HL-60 (cell line): ENCODE measurements at regions not wholly inside any gene's neighbourhood (a gene's known extent, or its start where the extent isn't known, plus 50 kb on each side); places are given as distances from the start of the nearest gene placed in this dataset.

ENCODE experiments used
- DNase-seq, 2 experiments: peaks; one replicate each; pipeline ENCODE4 v3.0.0-alpha.2; 2010 to 2020; ENCODE audit warnings: low read depth in 1 of 2, low spot score in 1 of 2
- H3K27ac ChIP-seq: fragments of 250-450 bp; sonication (Bioruptor Pico); replicated peaks from 2 replicates; pipeline ENCODE4 v1.5.1; 2020; ENCODE audit warnings: mild to moderate bottlenecking, moderate library complexity
- H3K27me3 ChIP-seq: fragments of 250-450 bp; sonication (Bioruptor Pico); 2 replicates; pipeline ENCODE4 v1.5.1; 2021; ENCODE audit warnings: mild to moderate bottlenecking, moderate library complexity; ENCODE audit not compliant: insufficient read depth, poor library complexity, severe bottlenecking
- H3K4me3 ChIP-seq: replicated peaks from 2 replicates; pipeline ENCODE4 v1.5.1; 2011; ENCODE audit warnings: mild to moderate bottlenecking, control low read depth, low read length; ENCODE audit not compliant: insufficient read depth
- GABPA ChIP-seq: IDR thresholded peaks from 2 replicates; pipeline ENCODE4 v1.6.1; 2012; ENCODE audit warnings: low read depth
- POLR2AphosphoS5 ChIP-seq: IDR thresholded peaks from 2 replicates; pipeline ENCODE4 v1.6.1; 2012; ENCODE audit warnings: low read depth
- SPI1 ChIP-seq: IDR thresholded peaks from 2 replicates; pipeline ENCODE4 v1.6.1; 2012; ENCODE audit warnings: low read depth, mild to moderate bottlenecking, borderline replicate concordance
- TF ChIP-seq, protein P1 (sequence below): IDR thresholded peaks from 2 replicates; pipeline ENCODE4 v1.6.1; 2012; ENCODE audit warnings: low read depth; ENCODE audit not compliant: insufficient replicate concordance
- TF ChIP-seq, protein P2 (sequence below): IDR thresholded peaks from one replicate; pipeline ENCODE4 v1.5.1; 2011; ENCODE audit warnings: low read length, control low read depth, inconsistent platforms; ENCODE audit not compliant: insufficient read depth

DNA sequence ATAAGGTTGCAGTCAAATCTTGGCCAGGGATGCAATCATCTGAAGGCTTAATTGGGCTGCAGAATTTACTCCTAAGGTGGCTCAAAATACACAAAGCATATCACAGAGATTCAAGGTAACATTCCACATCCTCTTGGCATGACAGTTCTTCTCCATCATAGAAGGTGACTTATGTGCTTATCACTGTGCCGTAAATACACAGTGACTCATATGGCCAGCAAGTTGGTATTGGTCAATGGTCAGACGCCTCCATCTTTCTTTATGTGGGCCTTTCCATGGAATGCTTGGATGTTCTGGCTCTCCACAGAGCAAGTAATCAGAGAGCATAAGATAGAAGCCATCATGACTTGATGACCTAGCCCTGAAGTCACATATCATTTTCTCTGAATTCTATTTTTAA is 168.8 kb upstream of the ST8SIA2 start:
- TF ChIP-seq, protein P1, sequence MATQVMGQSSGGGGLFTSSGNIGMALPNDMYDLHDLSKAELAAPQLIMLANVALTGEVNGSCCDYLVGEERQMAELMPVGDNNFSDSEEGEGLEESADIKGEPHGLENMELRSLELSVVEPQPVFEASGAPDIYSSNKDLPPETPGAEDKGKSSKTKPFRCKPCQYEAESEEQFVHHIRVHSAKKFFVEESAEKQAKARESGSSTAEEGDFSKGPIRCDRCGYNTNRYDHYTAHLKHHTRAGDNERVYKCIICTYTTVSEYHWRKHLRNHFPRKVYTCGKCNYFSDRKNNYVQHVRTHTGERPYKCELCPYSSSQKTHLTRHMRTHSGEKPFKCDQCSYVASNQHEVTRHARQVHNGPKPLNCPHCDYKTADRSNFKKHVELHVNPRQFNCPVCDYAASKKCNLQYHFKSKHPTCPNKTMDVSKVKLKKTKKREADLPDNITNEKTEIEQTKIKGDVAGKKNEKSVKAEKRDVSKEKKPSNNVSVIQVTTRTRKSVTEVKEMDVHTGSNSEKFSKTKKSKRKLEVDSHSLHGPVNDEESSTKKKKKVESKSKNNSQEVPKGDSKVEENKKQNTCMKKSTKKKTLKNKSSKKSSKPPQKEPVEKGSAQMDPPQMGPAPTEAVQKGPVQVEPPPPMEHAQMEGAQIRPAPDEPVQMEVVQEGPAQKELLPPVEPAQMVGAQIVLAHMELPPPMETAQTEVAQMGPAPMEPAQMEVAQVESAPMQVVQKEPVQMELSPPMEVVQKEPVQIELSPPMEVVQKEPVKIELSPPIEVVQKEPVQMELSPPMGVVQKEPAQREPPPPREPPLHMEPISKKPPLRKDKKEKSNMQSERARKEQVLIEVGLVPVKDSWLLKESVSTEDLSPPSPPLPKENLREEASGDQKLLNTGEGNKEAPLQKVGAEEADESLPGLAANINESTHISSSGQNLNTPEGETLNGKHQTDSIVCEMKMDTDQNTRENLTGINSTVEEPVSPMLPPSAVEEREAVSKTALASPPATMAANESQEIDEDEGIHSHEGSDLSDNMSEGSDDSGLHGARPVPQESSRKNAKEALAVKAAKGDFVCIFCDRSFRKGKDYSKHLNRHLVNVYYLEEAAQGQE, result no peak
- TF ChIP-seq, protein P2, sequence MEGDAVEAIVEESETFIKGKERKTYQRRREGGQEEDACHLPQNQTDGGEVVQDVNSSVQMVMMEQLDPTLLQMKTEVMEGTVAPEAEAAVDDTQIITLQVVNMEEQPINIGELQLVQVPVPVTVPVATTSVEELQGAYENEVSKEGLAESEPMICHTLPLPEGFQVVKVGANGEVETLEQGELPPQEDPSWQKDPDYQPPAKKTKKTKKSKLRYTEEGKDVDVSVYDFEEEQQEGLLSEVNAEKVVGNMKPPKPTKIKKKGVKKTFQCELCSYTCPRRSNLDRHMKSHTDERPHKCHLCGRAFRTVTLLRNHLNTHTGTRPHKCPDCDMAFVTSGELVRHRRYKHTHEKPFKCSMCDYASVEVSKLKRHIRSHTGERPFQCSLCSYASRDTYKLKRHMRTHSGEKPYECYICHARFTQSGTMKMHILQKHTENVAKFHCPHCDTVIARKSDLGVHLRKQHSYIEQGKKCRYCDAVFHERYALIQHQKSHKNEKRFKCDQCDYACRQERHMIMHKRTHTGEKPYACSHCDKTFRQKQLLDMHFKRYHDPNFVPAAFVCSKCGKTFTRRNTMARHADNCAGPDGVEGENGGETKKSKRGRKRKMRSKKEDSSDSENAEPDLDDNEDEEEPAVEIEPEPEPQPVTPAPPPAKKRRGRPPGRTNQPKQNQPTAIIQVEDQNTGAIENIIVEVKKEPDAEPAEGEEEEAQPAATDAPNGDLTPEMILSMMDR, result no peak
- TF ChIP-seq POLR2AphosphoS5 (no peak), GABPA (no peak), SPI1 (no peak)
- no peak overlapping the region for H3K4me3 ChIP-seq

DNA sequence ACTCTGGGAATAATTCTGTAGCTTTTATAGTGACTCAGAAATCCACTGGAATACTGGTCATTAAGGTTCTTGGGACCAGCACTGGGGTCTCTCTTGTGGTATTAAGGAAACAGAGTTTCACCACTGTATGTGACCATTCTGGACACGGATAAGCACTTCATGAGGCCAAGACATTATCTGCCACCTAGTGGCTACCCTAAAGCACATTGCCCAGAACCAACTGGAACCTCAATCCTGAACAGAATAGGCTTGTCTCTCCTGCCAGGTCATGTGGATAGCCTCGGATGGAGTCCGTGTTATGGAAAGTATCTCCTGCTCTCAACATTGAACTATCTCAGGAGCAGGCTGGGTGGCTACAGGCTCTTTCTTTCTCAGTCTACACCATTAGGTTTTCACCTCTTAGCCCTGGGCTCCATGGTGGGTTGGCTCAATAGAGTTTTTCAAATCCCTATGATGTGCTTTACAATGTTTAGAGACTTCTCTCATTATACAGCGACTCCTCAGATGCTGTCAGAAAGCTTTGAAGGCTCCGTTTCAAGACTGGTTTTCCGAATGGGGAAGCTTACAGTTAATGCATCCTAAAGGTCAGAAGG is 167.6 kb upstream of the ST8SIA2 start:
- TF ChIP-seq, protein P2, result peak; percentile 28
- TF ChIP-seq POLR2AphosphoS5, result no peak
- Histone ChIP-seq H3K27me3 (peaks cover 2% of the 10 kb centered on the region), H3K27ac (no peak overlapping the region), H3K4me3 (no peak overlapping the region)
- peak in 1 of 2 experiments; percentile 7 for DNase-seq

More for the DNA sequence above, 168.8 kb upstream of the ST8SIA2 start:
- no peak for DNase-seq
- no peaks in the 10 kb centered on the region for H3K27me3 ChIP-seq
- H3K27ac ChIP-seq, result no peak overlapping the region

GRCh38 chr15:92228830-92229229 is 164.9 kb upstream of the ST8SIA2 start:
- H3K27ac ChIP-seq, result no peak overlapping the region
- no peak for DNase-seq
- TF ChIP-seq SPI1 (no peak), POLR2AphosphoS5 (no peak), GABPA (no peak)
- TF ChIP-seq, protein P2, result no peak
- TF ChIP-seq, protein P1, result no peak

GRCh38 chr15:92231461-92231860 is 162.2 kb upstream of the ST8SIA2 start:
- Histone ChIP-seq H3K27me3 (peaks cover 2% of the 10 kb centered on the region), H3K27ac (no peak overlapping the region), H3K4me3 (no peak overlapping the region)
- no peak for DNase-seq
- TF ChIP-seq GABPA (no peak), SPI1 (no peak), POLR2AphosphoS5 (no peak)
- TF ChIP-seq, protein P2, result no peak
- TF ChIP-seq, protein P1, result no peak

More at GRCh38 chr15:92228830-92229229, 164.9 kb upstream of the ST8SIA2 start:
- Histone ChIP-seq H3K4me3 (no peak overlapping the region), H3K27me3 (peaks cover 2% of the 10 kb centered on the region)
